ENCODE measurements at regions not wholly inside any gene's neighbourhood (a gene's known extent, or its start where the extent isn't known, plus 50 kb on each side); places are given as distances from the start of the nearest gene placed in this dataset.

GRCh38 chr10:107847620-107848019 is 683.1 kb upstream of the SORCS1 start:
- H3K4me3 Mint-ChIP-seq, result no peak overlapping the region
- CTCF ChIA-PET, result no interaction called here
- TF ChIP-seq ZBTB21 (CRISPR knock-in tag; IDR thresholded peaks at IDR 0.05; ENCODE audit: borderline replicate concordance), result no peak
- no peaks in the 10 kb centered on the region for H3K36me3 Mint-ChIP-seq
- POLR2A ChIA-PET, result no interaction called here
- H3K4me1 Mint-ChIP-seq, result peaks cover 11% of the 10 kb centered on the region
- peaks cover 20% of the 10 kb centered on the region for H3K9me3 Mint-ChIP-seq
- no peak for ATAC-seq
- no peak overlapping the region for H3K27ac Mint-ChIP-seq
- H3K27me3 Mint-ChIP-seq (ENCODE audit: low read depth), result no peaks in the 10 kb centered on the region
- DNase-seq (ENCODE audit: low spot score), result no peak

GRCh38 chr10:107834706-107835105 is 670.2 kb upstream of the SORCS1 start:
- Mint-ChIP-seq H3K4me1 (peaks cover 7% of the 10 kb centered on the region), H3K9me3 (peaks cover 23% of the 10 kb centered on the region), H3K4me3 (no peak overlapping the region), H3K36me3 (peaks cover 12% of the 10 kb centered on the region; the same call in 1 of the 2 replicates), H3K27ac (no peak overlapping the region), H3K27me3 (ENCODE audit: low read depth) (no peaks in the 10 kb centered on the region)
- ATAC-seq (no peak), DNase-seq (ENCODE audit: low spot score) (no peak)
- POLR2A ChIA-PET, result no interaction called here
- CTCF ChIA-PET, result no interaction called here
- TF ChIP-seq IRF1 (CRISPR knock-in tag; IDR thresholded peaks at IDR 0.05) (no peak), FOXP1 (CRISPR knock-in tag; IDR thresholded peaks at IDR 0.05; ENCODE audit: borderline replicate concordance) (no peak), ZNF423 (CRISPR knock-in tag; IDR thresholded peaks at IDR 0.05) (no peak), SP1 (CRISPR knock-in tag; conservative IDR thresholded peaks at IDR 0.05) (no peak), IRF2 (CRISPR knock-in tag; IDR thresholded peaks at IDR 0.05; ENCODE audit: borderline replicate concordance, low read depth) (no peak), HMGXB4 (CRISPR knock-in tag; IDR thresholded peaks at IDR 0.05) (no peak), FOXJ3 (CRISPR knock-in tag; IDR thresholded peaks at IDR 0.05; ENCODE audit: borderline replicate concordance) (no peak), ZNF138 (CRISPR knock-in tag; conservative IDR thresholded peaks at IDR 0.05) (no peak), ZNF317 (CRISPR knock-in tag; IDR thresholded peaks at IDR 0.05; ENCODE audit: borderline replicate concordance, low read depth) (no peak), ZBTB21 (CRISPR knock-in tag; IDR thresholded peaks at IDR 0.05; ENCODE audit: borderline replicate concordance) (no peak), ZNF512 (CRISPR knock-in tag; IDR thresholded peaks at IDR 0.05; ENCODE audit: borderline replicate concordance) (no peak), GRHL2 (CRISPR knock-in tag; IDR thresholded peaks at IDR 0.05; ENCODE audit: insufficient replicate concordance, severe bottlenecking) (no peak), NFYB (CRISPR knock-in tag; conservative IDR thresholded peaks at IDR 0.05; ENCODE audit: low read depth) (no peak), ZNF281 (CRISPR knock-in tag; IDR thresholded peaks at IDR 0.05) (no peak), CREM (CRISPR knock-in tag; IDR thresholded peaks at IDR 0.05) (no peak), NR3C1 (CRISPR knock-in tag; conservative IDR thresholded peaks at IDR 0.05; ENCODE audit: low read depth) (no peak)

- ATAC-seq (no peak), DNase-seq (ENCODE audit: low spot score) (no peak)
- TF ChIP-seq ZBTB21 (CRISPR knock-in tag; IDR thresholded peaks at IDR 0.05; ENCODE audit: borderline replicate concordance) (no peak), GRHL2 (CRISPR knock-in tag; IDR thresholded peaks at IDR 0.05; ENCODE audit: insufficient replicate concordance, severe bottlenecking) (no peak), ZNF425 (CRISPR knock-in tag; conservative IDR thresholded peaks at IDR 0.05) (no peak), CREB1 (CRISPR knock-in tag; IDR thresholded peaks at IDR 0.05) (no peak)
- H3K27ac Mint-ChIP-seq, result no peak overlapping the region
- H3K27me3 Mint-ChIP-seq (ENCODE audit: low read depth), result no peaks in the 10 kb centered on the region
- no peak overlapping the region for H3K4me3 Mint-ChIP-seq
- peaks cover 11% of the 10 kb centered on the region; the same call in 1 of the 2 replicates for H3K36me3 Mint-ChIP-seq
- H3K4me1 Mint-ChIP-seq, result peaks cover 3% of the 10 kb centered on the region
- H3K9me3 Mint-ChIP-seq, result peaks cover 16% of the 10 kb centered on the region
- ChIA-PET POLR2A (no interaction called here), CTCF (no interaction called here)
These were observed 667.3 kb upstream of the SORCS1 start for GRCh38 chr10:107831772-107832171.

All from WTC11 (cell line).